ENCODE measurements at regions not wholly inside any gene's neighbourhood (a gene's known extent, or its start where the extent isn't known, plus 50 kb on each side); places are given as distances from the start of the nearest gene placed in this dataset.

- no peak for DNase-seq (ENCODE audit: low spot score)
These were observed 1193.0 kb downstream of the UQCRFS1 start for GRCh38 chr19:28019901-28020300.

GRCh38 chr19:28019371-28019770 lies 1193.6 kb downstream of the UQCRFS1 start:
- no peak for DNase-seq (ENCODE audit: low spot score)

- no peak for DNase-seq (ENCODE audit: low spot score)
These were observed 1194.5 kb downstream of the UQCRFS1 start for GRCh38 chr19:28018499-28018898.

- no peak for DNase-seq (ENCODE audit: low spot score)
These were observed 1198.1 kb downstream of the UQCRFS1 start for GRCh38 chr19:28014615-28015405.

- DNase-seq (ENCODE audit: low spot score) = no peak
These were observed 1200.6 kb downstream of the UQCRFS1 start for GRCh38 chr19:28012361-28012760.

- no peak for DNase-seq (ENCODE audit: low spot score)
These were observed 1202.3 kb downstream of the UQCRFS1 start for GRCh38 chr19:28010656-28011055.

GRCh38 chr19:28009696-28010095 lies 1203.3 kb downstream of the UQCRFS1 start:
- no peak for DNase-seq (ENCODE audit: low spot score)

- no peak for DNase-seq (ENCODE audit: low spot score)
These were observed 1204.3 kb downstream of the UQCRFS1 start for GRCh38 chr19:28008695-28009094.

- no peak for DNase-seq (ENCODE audit: low spot score)
These were observed 1209.4 kb downstream of the UQCRFS1 start for GRCh38 chr19:28003543-28003942.

- no peak for DNase-seq (ENCODE audit: low spot score)
These were observed 1215.9 kb downstream of the UQCRFS1 start for GRCh38 chr19:27997069-27997468.

- no peak for DNase-seq (ENCODE audit: low spot score)
These were observed 1219.1 kb downstream of the UQCRFS1 start for GRCh38 chr19:27993619-27994570.

GRCh38 chr19:27986299-27986698 lies 1226.7 kb downstream of the UQCRFS1 start:
- DNase-seq (ENCODE audit: low spot score) = no peak

- no peak for DNase-seq (ENCODE audit: low spot score)
These were observed 1237.4 kb downstream of the UQCRFS1 start for GRCh38 chr19:27975419-27976005.

GRCh38 chr19:27974082-27974513 lies 1238.9 kb downstream of the UQCRFS1 start:
- DNase-seq (ENCODE audit: low spot score) = no peak

- DNase-seq (ENCODE audit: low spot score) = no peak
These were observed 1240.5 kb downstream of the UQCRFS1 start for GRCh38 chr19:27972291-27973040.

- no peak for DNase-seq (ENCODE audit: low spot score)
These were observed 1241.1 kb downstream of the UQCRFS1 start for GRCh38 chr19:27971869-27972268.

GRCh38 chr19:27971071-27971470 lies 1241.9 kb downstream of the UQCRFS1 start:
- no peak for DNase-seq (ENCODE audit: low spot score)

GRCh38 chr19:27966390-27966816 lies 1246.5 kb downstream of the UQCRFS1 start:
- no peak for DNase-seq (ENCODE audit: low spot score)

GRCh38 chr19:27964185-27964584 lies 1248.8 kb downstream of the UQCRFS1 start:
- no peak for DNase-seq (ENCODE audit: low spot score)

GRCh38 chr19:27962264-27962663 lies 1250.7 kb downstream of the UQCRFS1 start:
- DNase-seq (ENCODE audit: low spot score) = no peak
